Vagina (tissue), 2 donors: ENCODE measurements at regions not wholly inside any gene's neighbourhood (a gene's known extent, or its start where the extent isn't known, plus 50 kb on each side); places are given as distances from the start of the nearest gene placed in this dataset.

Source experiments
- DNase-seq, 2 donors: peaks; one replicate each; pipeline ENCODE4 v3.0.0-alpha.2; 2017; ENCODE audit errors: extremely low spot score in 2 of 2
- H3K27ac ChIP-seq: fragments of 200-600 bp; sonication (generic); one replicate; pipeline ENCODE4 v1.5.1; 2019
- H3K27me3 ChIP-seq: fragments of 200-600 bp; sonication (generic); one replicate; pipeline ENCODE4 v1.5.1; 2019
- H3K36me3 ChIP-seq, 2 donors: fragments of 200-600 bp; sonication (generic); one replicate each; pipeline ENCODE4 v1.5.1; 2017 to 2019
- H3K4me1 ChIP-seq: fragments of 200-600 bp; sonication (generic); one replicate; pipeline ENCODE4 v1.5.1; 2019
- H3K4me3 ChIP-seq, 2 donors: fragments of 200-600 bp; sonication (generic); 1 replicate in 1 of 2; 2 replicates in 1 of 2; pipeline ENCODE4 v1.5.1; 2016 to 2019
- H3K9me3 ChIP-seq: fragments of 200-600 bp; sonication (generic); one replicate; pipeline ENCODE4 v1.5.1; 2019
- CTCF ChIP-seq, 3 experiments: fragments of 450-650 bp in 2 of 3; fragments of 200-600 bp in 1 of 3; sonication (generic) in 1 of 3; IDR thresholded peaks; one replicate each; pipeline ENCODE4 v1.5.1; 2017 to 2019; ENCODE audit warnings: antibody characterized with exemption in 3 of 3, mild to moderate bottlenecking in 2 of 3, moderate library complexity in 2 of 3
- POLR2A ChIP-seq, 2 donors: fragments of 450-650 bp; IDR thresholded peaks; one replicate each; pipeline ENCODE4 v1.6.1; 2017; ENCODE audit warnings: antibody characterized with exemption in 2 of 2, mild to moderate bottlenecking in 2 of 2, moderate library complexity in 2 of 2
- POLR2AphosphoS5 ChIP-seq, 2 donors: sonication (generic); formaldehyde crosslinking; IDR thresholded peaks; one replicate each; pipeline ENCODE4 v1.9.0; 2017; ENCODE audit warnings: antibody characterized with exemption in 2 of 2, mild to moderate bottlenecking in 2 of 2, low read depth in 1 of 2; ENCODE audit not compliant: insufficient read depth in 1 of 2
- intact Hi-C: fragments of 100-400 bp; cut with DNase I; formaldehyde crosslinking; loops from one replicate; pipeline ENCODE4 v1.15.1; 2023

- no peak for TF ChIP-seq POLR2A (IDR thresholded peaks at IDR 0.05)
- no peak for TF ChIP-seq CTCF (IDR thresholded peaks at IDR 0.05)
- Histone ChIP-seq H3K4me3 (no peak overlapping the region), H3K27ac (no peak overlapping the region), H3K27me3 (no peaks in the 10 kb centered on the region), H3K36me3 (no peaks in the 10 kb centered on the region), H3K4me1 (no peaks in the 10 kb centered on the region), H3K9me3 (no peaks in the 10 kb centered on the region)
- intact Hi-C loops, result no loop called here
- DNase-seq, result no peak
These were observed 104.1 kb upstream of the FERD3L start for GRCh38 chr7:19249281-19249680.

DNA sequence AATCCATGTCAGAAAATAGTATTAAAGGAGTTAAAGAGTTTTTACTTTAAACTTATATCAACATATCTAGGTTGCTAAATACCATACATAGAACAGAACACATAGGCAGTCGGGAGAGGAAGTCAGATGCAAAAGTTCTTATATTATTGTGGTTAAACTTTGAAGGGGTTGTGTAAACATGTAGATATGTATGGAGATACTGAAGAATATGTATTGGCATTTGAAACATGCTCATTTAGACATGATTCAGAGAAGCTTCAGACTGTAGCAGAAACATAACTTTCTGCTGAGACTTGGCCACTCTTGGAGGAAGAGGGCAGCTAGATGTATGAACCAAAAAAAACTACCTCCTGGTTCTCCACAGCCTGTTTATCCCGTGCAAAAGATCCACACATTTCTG is 103.5 kb upstream of the FERD3L start:
- no peaks in the 10 kb centered on the region for H3K36me3 ChIP-seq
- DNase-seq, result no peak
- no peaks in the 10 kb centered on the region for H3K27me3 ChIP-seq
- H3K9me3 ChIP-seq, result no peaks in the 10 kb centered on the region
- no peaks in the 10 kb centered on the region for H3K4me1 ChIP-seq
- no peak overlapping the region for H3K4me3 ChIP-seq
- no peak overlapping the region for H3K27ac ChIP-seq
- intact Hi-C loops, result no loop called here
- no peak for TF ChIP-seq POLR2A (IDR thresholded peaks at IDR 0.05)
- no peak for TF ChIP-seq CTCF (IDR thresholded peaks at IDR 0.05)
- TF ChIP-seq POLR2AphosphoS5 (IDR thresholded peaks at IDR 0.05; ENCODE audit: insufficient read depth in 1 of 2, low read depth in 1 of 2), result no peak

DNA sequence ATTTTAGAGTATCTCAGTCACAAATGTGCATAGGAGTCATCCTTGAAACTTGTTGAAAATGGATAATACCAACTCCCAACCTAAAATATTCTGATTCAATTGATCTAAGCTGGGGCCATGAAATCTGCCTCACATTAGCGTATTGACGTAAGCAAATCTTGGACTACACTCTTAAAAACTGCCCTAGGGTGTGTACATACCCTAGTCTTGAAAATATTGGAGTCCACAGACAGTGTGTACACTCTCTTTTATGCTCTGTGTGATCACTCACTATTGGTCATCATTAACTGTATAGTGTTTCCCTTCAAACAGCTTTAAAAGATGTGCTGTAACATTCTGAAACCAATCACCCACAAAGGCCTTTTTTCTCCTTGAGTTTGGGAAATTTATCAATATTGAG is 102.9 kb upstream of the FERD3L start:
- H3K9me3 ChIP-seq, result no peaks in the 10 kb centered on the region
- intact Hi-C loops, result no loop called here
- H3K36me3 ChIP-seq, result no peaks in the 10 kb centered on the region
- no peak overlapping the region for H3K27ac ChIP-seq
- no peak overlapping the region for H3K4me3 ChIP-seq
- TF ChIP-seq POLR2AphosphoS5 (IDR thresholded peaks at IDR 0.05; ENCODE audit: insufficient read depth in 1 of 2, low read depth in 1 of 2) (no peak), CTCF (IDR thresholded peaks at IDR 0.05) (no peak), POLR2A (IDR thresholded peaks at IDR 0.05) (no peak)
- no peaks in the 10 kb centered on the region for H3K4me1 ChIP-seq
- no peaks in the 10 kb centered on the region for H3K27me3 ChIP-seq
- DNase-seq, result no peak

GRCh38 chr7:19247017-19247416 is 101.8 kb upstream of the FERD3L start:
- Histone ChIP-seq H3K4me1 (no peaks in the 10 kb centered on the region), H3K4me3 (no peak overlapping the region), H3K9me3 (no peaks in the 10 kb centered on the region), H3K27me3 (no peaks in the 10 kb centered on the region), H3K36me3 (no peaks in the 10 kb centered on the region), H3K27ac (no peak overlapping the region)
- no peak for DNase-seq
- TF ChIP-seq POLR2AphosphoS5 (IDR thresholded peaks at IDR 0.05; ENCODE audit: insufficient read depth in 1 of 2, low read depth in 1 of 2), result no peak
- no peak for TF ChIP-seq POLR2A (IDR thresholded peaks at IDR 0.05)
- TF ChIP-seq CTCF (IDR thresholded peaks at IDR 0.05), result no peak
- intact Hi-C loops, result no loop called here

DNA sequence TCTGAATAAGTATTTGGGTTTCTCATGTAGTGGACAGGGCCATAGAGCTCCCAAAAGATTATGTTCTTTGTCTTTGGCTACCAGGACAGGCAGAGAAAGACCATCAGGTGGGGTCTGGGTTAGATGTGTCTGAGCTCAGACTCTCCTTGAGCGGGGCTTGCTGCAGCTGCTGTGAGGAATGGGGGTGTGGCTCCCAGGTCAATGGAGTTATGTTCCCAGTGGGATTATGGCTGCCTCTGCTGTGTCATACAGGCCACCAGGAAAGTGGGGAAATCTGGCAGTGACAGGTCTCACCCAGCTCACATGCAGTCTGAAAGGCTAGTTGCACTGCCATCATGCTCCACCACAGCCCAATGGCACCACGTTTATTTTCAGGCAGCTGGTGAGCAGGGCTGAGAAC is 97.0 kb upstream of the FERD3L start:
- Histone ChIP-seq H3K4me3 (no peak overlapping the region), H3K27me3 (no peaks in the 10 kb centered on the region), H3K4me1 (no peaks in the 10 kb centered on the region), H3K9me3 (no peaks in the 10 kb centered on the region), H3K36me3 (no peaks in the 10 kb centered on the region), H3K27ac (no peak overlapping the region)
- intact Hi-C loops, result no loop called here
- TF ChIP-seq POLR2A (IDR thresholded peaks at IDR 0.05) (no peak), POLR2AphosphoS5 (IDR thresholded peaks at IDR 0.05; ENCODE audit: insufficient read depth in 1 of 2, low read depth in 1 of 2) (no peak), CTCF (IDR thresholded peaks at IDR 0.05) (no peak)
- no peak for DNase-seq
